ENCODE measurements at regions not wholly inside any gene's neighbourhood (a gene's known extent, or its start where the extent isn't known, plus 50 kb on each side); places are given as distances from the start of the nearest gene placed in this dataset.

DNA sequence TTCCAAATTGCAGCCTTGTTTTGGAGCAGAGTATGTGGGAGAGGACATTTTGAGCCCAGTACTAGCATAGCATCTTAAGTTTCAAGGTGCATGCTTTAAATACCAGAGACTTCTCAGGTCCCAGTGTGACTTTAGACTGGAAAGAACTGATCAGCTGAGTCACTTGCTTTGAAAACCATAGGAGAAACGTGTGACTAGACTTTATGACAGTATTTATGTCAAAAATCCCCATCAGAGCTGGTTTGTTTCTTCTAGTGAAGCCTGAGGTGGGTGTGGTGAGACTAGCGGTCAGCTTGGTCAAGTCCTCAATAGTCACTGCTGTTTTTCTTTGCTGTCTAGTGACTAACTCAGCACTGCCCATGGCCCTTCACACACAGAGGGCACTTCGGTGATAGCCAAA lies 724.2 kb downstream of the GATA3 start:
- Histone ChIP-seq H3K4me3 (no peak overlapping the region), H3K4me1 (no peaks in the 10 kb centered on the region), H3K36me3 (no peaks in the 10 kb centered on the region), H3K27ac (no peak overlapping the region), H3K27me3 (no peaks in the 10 kb centered on the region), H3K9me3 (no peaks in the 10 kb centered on the region)
- no peak for DNase-seq
- no peak for TF ChIP-seq POLR2AphosphoS5 (IDR thresholded peaks at IDR 0.05)
- TF ChIP-seq, protein P1, sequence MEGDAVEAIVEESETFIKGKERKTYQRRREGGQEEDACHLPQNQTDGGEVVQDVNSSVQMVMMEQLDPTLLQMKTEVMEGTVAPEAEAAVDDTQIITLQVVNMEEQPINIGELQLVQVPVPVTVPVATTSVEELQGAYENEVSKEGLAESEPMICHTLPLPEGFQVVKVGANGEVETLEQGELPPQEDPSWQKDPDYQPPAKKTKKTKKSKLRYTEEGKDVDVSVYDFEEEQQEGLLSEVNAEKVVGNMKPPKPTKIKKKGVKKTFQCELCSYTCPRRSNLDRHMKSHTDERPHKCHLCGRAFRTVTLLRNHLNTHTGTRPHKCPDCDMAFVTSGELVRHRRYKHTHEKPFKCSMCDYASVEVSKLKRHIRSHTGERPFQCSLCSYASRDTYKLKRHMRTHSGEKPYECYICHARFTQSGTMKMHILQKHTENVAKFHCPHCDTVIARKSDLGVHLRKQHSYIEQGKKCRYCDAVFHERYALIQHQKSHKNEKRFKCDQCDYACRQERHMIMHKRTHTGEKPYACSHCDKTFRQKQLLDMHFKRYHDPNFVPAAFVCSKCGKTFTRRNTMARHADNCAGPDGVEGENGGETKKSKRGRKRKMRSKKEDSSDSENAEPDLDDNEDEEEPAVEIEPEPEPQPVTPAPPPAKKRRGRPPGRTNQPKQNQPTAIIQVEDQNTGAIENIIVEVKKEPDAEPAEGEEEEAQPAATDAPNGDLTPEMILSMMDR (IDR thresholded peaks at IDR 0.05): no peak
- TF ChIP-seq EP300 (IDR thresholded peaks at IDR 0.05): no peak
- intact Hi-C loops (cut with DNase I): no loop called here
- WGBS, 2 donors: 54 to 65% methylated on average over 3 of the region's 3 CpGs

DNA sequence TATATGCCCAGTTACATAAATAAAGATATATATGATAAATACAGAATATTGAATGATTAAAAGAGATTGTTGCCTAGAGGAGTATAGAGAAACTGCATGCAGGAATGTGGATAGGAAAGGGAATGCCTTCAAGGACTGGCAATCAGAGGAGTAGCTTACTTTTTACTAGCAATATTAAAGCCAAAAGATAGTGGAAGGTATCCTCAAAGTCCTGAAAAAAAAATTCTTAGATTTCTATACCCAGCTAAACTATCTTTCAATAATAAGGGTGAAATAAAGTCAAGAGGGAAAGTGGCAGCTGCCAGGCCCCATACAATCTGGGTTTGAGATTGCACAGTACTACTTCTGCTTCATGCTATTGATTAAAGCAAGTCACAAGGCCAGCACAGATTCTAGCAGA lies 733.2 kb downstream of the GATA3 start:
- intact Hi-C loops (cut with DNase I): no loop called here
- no peak for TF ChIP-seq EP300 (IDR thresholded peaks at IDR 0.05)
- TF ChIP-seq POLR2A (IDR thresholded peaks at IDR 0.05): no peak
- TF ChIP-seq, protein P1 (IDR thresholded peaks at IDR 0.05): no peak
- TF ChIP-seq POLR2AphosphoS5 (IDR thresholded peaks at IDR 0.05): no peak
- no peaks in the 10 kb centered on the region for H3K36me3 ChIP-seq

DNA sequence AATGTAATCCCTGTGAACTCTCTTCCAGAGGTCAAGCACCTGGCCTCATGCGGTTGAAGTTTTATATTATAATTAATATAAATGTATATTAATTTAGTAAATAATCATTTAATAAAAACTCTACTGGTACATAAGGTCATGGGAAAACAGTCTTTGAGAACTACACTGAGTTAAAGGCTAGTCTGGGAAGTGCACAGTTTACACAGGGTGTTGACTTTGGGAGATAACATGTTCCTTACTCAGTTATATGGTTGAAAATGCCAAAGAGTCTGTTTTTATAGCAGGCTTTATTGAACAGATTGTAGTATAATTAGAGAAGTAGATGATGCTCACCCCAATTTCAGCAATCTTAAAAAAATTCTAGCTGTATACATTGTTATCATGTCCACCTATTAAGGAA lies 735.9 kb downstream of the GATA3 start:
- 27 to 62% methylated on average over 1 of the region's 1 CpG for WGBS, 2 donors

More for the DNA sequence above, 733.2 kb downstream of the GATA3 start:
- no peak overlapping the region for H3K4me3 ChIP-seq
- H3K4me1 ChIP-seq: no peaks in the 10 kb centered on the region
- H3K27me3 ChIP-seq: no peaks in the 10 kb centered on the region
- peaks cover 0 to 6% (median 2%) of the 10 kb centered on the region in 4 donors for H3K9me3 ChIP-seq
- H3K27ac ChIP-seq: no peak overlapping the region
- no peak for DNase-seq

DNA sequence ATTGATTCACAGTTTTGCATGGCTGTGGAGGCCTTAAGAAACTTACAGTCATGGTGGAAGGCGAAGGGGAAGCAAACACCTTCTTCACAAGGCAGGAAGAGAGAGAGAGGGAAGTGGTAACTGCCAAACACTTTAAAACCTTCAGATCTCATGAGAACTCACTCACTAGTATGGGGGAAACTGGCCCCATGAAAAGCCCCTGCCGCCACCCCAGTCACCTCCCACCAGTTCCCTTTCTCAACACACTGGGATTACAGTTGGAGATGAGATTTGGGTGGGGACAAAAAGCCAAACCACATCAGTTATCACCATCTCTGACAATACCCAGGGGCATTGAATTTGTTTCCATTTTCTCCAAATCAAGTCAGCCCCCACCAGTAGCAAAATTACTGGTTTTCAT lies 740.4 kb downstream of the GATA3 start:
- no peaks in the 10 kb centered on the region for H3K9me3 ChIP-seq
- TF ChIP-seq, protein P1 (IDR thresholded peaks at IDR 0.05): no peak
- TF ChIP-seq POLR2AphosphoS5 (IDR thresholded peaks at IDR 0.05) (no peak), POLR2A (IDR thresholded peaks at IDR 0.05) (no peak), EP300 (IDR thresholded peaks at IDR 0.05) (no peak)
- WGBS, 2 donors: 82 to 86% methylated on average over 2 of the region's 2 CpGs

More for the DNA sequence above, 735.9 kb downstream of the GATA3 start:
- H3K4me1 ChIP-seq: no peaks in the 10 kb centered on the region
- H3K4me3 ChIP-seq: no peak overlapping the region
- DNase-seq: no peak
- H3K27ac ChIP-seq: no peak overlapping the region
- intact Hi-C loops (cut with DNase I): no loop called here
- H3K9me3 ChIP-seq: peaks cover 0 to 6% (median 2%) of the 10 kb centered on the region in 4 donors
- H3K27me3 ChIP-seq: no peaks in the 10 kb centered on the region
- no peak for TF ChIP-seq POLR2AphosphoS5 (IDR thresholded peaks at IDR 0.05)
- TF ChIP-seq, protein P1 (IDR thresholded peaks at IDR 0.05): no peak
- no peak for TF ChIP-seq POLR2A (IDR thresholded peaks at IDR 0.05)
- no peak for TF ChIP-seq EP300 (IDR thresholded peaks at IDR 0.05)
- no peaks in the 10 kb centered on the region for H3K36me3 ChIP-seq

DNA sequence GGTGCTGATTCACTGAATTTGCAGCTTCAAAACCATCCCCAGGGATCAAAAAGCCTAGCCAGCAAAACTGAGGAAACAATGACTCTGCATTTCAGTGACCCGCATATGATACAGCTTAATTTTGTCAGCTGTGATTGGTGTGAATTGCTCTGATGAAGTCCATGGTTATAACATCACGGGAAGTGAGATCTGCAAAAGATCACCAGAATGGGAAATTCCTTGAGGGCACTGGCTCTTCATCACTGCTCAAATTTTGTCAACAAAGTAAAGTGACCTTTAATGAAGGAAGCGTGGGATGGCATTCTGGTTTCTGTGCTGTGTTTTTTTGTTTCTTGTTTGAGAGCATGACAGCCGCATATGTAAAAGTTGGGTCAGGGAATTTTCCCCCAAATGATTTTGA lies 745.9 kb downstream of the GATA3 start:
- 63 to 66% methylated on average over 4 of the region's 4 CpGs for WGBS, 2 donors
- no peaks in the 10 kb centered on the region for H3K4me1 ChIP-seq
- H3K4me3 ChIP-seq: no peak overlapping the region
- H3K36me3 ChIP-seq: no peaks in the 10 kb centered on the region
- DNase-seq: no peak
- no peaks in the 10 kb centered on the region for H3K27me3 ChIP-seq
- H3K9me3 ChIP-seq: no peaks in the 10 kb centered on the region
- TF ChIP-seq POLR2A (IDR thresholded peaks at IDR 0.05) (no peak), POLR2AphosphoS5 (IDR thresholded peaks at IDR 0.05) (no peak), EP300 (IDR thresholded peaks at IDR 0.05) (no peak)
- TF ChIP-seq, protein P1 (IDR thresholded peaks at IDR 0.05): no peak
- H3K27ac ChIP-seq: no peak overlapping the region
- intact Hi-C loops (cut with DNase I): no loop called here

More for the DNA sequence above, 740.4 kb downstream of the GATA3 start:
- Histone ChIP-seq H3K27ac (no peak overlapping the region), H3K4me3 (no peak overlapping the region), H3K4me1 (no peaks in the 10 kb centered on the region), H3K27me3 (no peaks in the 10 kb centered on the region), H3K36me3 (no peaks in the 10 kb centered on the region)
- DNase-seq: no peak
- intact Hi-C loops (cut with DNase I): no loop called here
